Gastrocnemius medialis (tissue), 4 donors: ENCODE measurements at regions not wholly inside any gene's neighbourhood (a gene's known extent, or its start where the extent isn't known, plus 50 kb on each side); places are given as distances from the start of the nearest gene placed in this dataset.

Experiments used
- POLR2A ChIP-seq, 2 donors: fragments of 450-650 bp; IDR thresholded peaks; one replicate each; pipeline ENCODE4 v1.6.1; 2017; ENCODE audit warnings: antibody characterized with exemption in 2 of 2, mild to moderate bottlenecking in 2 of 2, moderate library complexity in 2 of 2
- TF ChIP-seq, protein P1 (sequence below), 5 experiments: fragments of 450-650 bp in 3 of 5; fragments of 200-600 bp in 2 of 5; sonication (generic) in 2 of 5; IDR thresholded peaks in 4 of 5; conservative IDR thresholded peaks in 1 of 5; 1 replicate in 4 of 5; 2 replicates in 1 of 5; pipeline ENCODE4 v1.5.1; 2016 to 2019; ENCODE audit warnings: antibody characterized with exemption in 5 of 5, mild to moderate bottlenecking in 3 of 5, moderate library complexity in 3 of 5

GRCh38 chr10:131649617-131650016 lies 251.2 kb upstream of the PPP2R2D start:
- TF ChIP-seq, protein P1, sequence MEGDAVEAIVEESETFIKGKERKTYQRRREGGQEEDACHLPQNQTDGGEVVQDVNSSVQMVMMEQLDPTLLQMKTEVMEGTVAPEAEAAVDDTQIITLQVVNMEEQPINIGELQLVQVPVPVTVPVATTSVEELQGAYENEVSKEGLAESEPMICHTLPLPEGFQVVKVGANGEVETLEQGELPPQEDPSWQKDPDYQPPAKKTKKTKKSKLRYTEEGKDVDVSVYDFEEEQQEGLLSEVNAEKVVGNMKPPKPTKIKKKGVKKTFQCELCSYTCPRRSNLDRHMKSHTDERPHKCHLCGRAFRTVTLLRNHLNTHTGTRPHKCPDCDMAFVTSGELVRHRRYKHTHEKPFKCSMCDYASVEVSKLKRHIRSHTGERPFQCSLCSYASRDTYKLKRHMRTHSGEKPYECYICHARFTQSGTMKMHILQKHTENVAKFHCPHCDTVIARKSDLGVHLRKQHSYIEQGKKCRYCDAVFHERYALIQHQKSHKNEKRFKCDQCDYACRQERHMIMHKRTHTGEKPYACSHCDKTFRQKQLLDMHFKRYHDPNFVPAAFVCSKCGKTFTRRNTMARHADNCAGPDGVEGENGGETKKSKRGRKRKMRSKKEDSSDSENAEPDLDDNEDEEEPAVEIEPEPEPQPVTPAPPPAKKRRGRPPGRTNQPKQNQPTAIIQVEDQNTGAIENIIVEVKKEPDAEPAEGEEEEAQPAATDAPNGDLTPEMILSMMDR (IDR thresholded peaks at IDR 0.05 in 4 of 5, conservative IDR thresholded peaks at IDR 0.05 in 1 of 5): no peak
- TF ChIP-seq POLR2A (IDR thresholded peaks at IDR 0.05): no peak
